CD4-positive, alpha-beta memory T cell (primary cell): ENCODE measurements at regions not wholly inside any gene's neighbourhood (a gene's known extent, or its start where the extent isn't known, plus 50 kb on each side); places are given as distances from the start of the nearest gene placed in this dataset.

Experiments used
- CTCF ChIA-PET: fragments of 350-600 bp; sonication (Branson Sonifier 250); formaldehyde crosslinking; loops from one replicate; lab custom pipeline; 2021; ENCODE audit warnings: inconsistent platforms; ENCODE audit not compliant: partially characterized antibody; lab: Charles Lee
- POLR2A ChIA-PET: fragments of 350-600 bp; sonication (Branson Sonifier 250); formaldehyde crosslinking; loops from one replicate; lab custom pipeline; 2021; ENCODE audit not compliant: partially characterized antibody; lab: Charles Lee
- DNase-seq, 5 donors: peaks; one replicate each; pipeline versions ENCODE4 v3.0.0 to v3.0.0-alpha.2; 2020 to 2022; ENCODE audit warnings: mixed read lengths in 1 of 5
- H3K27ac ChIP-seq: one replicate; pipeline ENCODE4 v1.7.0; 2013; ENCODE audit warnings: low read depth, low read length
- H3K27me3 ChIP-seq: 2 replicates; pipeline ENCODE4 v1.7.0; 2013; ENCODE audit warnings: mild to moderate bottlenecking, low read length, moderate library complexity; ENCODE audit not compliant: insufficient read depth
- H3K36me3 ChIP-seq: 2 replicates; pipeline ENCODE4 v1.7.0; 2013; ENCODE audit warnings: mild to moderate bottlenecking, low read length, moderate library complexity; ENCODE audit not compliant: insufficient read depth
- H3K4me1 ChIP-seq: 2 replicates; pipeline ENCODE4 v1.7.0; 2013; ENCODE audit warnings: mild to moderate bottlenecking, low read length, moderate library complexity; ENCODE audit not compliant: insufficient read depth
- H3K4me3 ChIP-seq, 2 donors: one replicate each; pipeline ENCODE4 v1.7.0; 2013; ENCODE audit warnings: low read length in 2 of 2, mild to moderate bottlenecking in 1 of 2
- H3K9me3 ChIP-seq, 2 donors: one replicate each; pipeline ENCODE4 v1.7.0; 2013; ENCODE audit warnings: low read length in 2 of 2, control low read depth in 1 of 2; ENCODE audit not compliant: control insufficient read depth in 1 of 2
- H3K27ac Mint-ChIP-seq, 7 donors: one replicate each; pipeline ENCODE4 v1.8.0; 2020 to 2021; ENCODE audit warnings: mixed read lengths in 7 of 7, mild to moderate bottlenecking in 6 of 7, inconsistent platforms in 3 of 7, moderate library complexity in 3 of 7
- H3K27me3 Mint-ChIP-seq, 2 donors: one replicate each; pipeline ENCODE4 v1.8.0; 2020 to 2021; ENCODE audit warnings: mixed read lengths in 2 of 2
- H3K36me3 Mint-ChIP-seq, 2 donors: one replicate each; pipeline ENCODE4 v1.8.0; 2020 to 2021; ENCODE audit warnings: mixed read lengths in 2 of 2, inconsistent platforms in 1 of 2, mild to moderate bottlenecking in 1 of 2
- H3K4me1 Mint-ChIP-seq, 4 donors: one replicate each; pipeline ENCODE4 v1.8.0; 2020 to 2021; ENCODE audit warnings: mixed read lengths in 4 of 4, mild to moderate bottlenecking in 1 of 4
- H3K4me3 Mint-ChIP-seq, 8 donors: one replicate each; pipeline ENCODE4 v1.8.0; 2020 to 2021; ENCODE audit warnings: mixed read lengths in 8 of 8, mild to moderate bottlenecking in 7 of 8, moderate library complexity in 6 of 8, inconsistent platforms in 3 of 8
- H3K9me3 Mint-ChIP-seq, 8 donors: one replicate each; pipeline ENCODE4 v1.8.0; 2020 to 2021; ENCODE audit warnings: mixed read lengths in 8 of 8, mild to moderate bottlenecking in 5 of 8, inconsistent platforms in 3 of 8, moderate library complexity in 1 of 8
- intact Hi-C: fragments of 100-400 bp; cut with micrococcal nuclease; formaldehyde crosslinking; loops from one replicate; pipeline ENCODE4 v1.15.1; 2023

DNA sequence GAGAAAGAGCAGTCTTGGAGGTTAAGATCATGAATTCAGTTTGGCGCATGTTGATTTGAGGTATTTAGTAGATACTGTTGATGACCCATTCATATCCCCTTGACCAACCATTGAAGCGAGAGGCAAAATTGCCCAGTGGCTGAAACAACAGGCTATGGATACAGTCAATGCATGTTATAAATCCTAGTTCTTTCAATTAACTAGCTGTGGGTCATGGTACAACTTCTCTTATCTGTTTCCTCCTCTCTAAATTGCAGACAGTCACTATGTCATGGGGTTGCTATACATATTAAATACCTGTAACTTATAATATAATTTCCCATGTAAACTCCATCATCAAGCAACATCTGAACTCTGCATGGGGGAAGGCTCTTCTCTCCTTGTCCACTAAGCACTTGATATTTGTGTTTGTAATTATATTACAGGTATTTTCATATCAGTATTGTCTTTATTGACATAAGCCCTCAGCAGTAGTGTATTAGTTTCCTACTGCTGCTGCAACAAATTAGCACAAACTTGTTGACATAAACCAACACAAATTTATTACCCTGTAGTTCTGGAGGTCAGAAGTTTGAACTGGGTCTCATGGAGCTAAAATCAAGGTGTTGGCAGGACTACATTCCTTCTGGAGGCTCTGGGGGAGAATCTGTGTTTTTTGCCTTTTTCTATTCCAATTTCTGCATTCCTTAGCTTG, 61.7 kb upstream of the ACTR3 start:
- Mint-ChIP-seq H3K9me3 (no peaks in the 10 kb centered on the region), H3K27ac (no peak overlapping the region), H3K4me1 (no peaks in the 10 kb centered on the region), H3K4me3 (no peak overlapping the region), H3K27me3 (no peaks in the 10 kb centered on the region), H3K36me3 (peaks cover 0 to 45% of the 10 kb centered on the region in 2 donors)
- DNase-seq: no peak
- POLR2A ChIA-PET: no interaction called here
- intact Hi-C loops: no loop called here
- H3K27ac ChIP-seq: no peak overlapping the region
- no peak overlapping the region for H3K4me3 ChIP-seq
- no peaks in the 10 kb centered on the region for H3K36me3 ChIP-seq
- CTCF ChIA-PET: interaction anchor here (0.8 to 1.3 kb wide), 2 partner anchors 9 to 15 kb away, joined by 3 read pairs; no protein-coding TSS in a partner anchor
- H3K9me3 ChIP-seq: no peaks in the 10 kb centered on the region
- no peaks in the 10 kb centered on the region for H3K4me1 ChIP-seq
- no peaks in the 10 kb centered on the region for H3K27me3 ChIP-seq

DNA sequence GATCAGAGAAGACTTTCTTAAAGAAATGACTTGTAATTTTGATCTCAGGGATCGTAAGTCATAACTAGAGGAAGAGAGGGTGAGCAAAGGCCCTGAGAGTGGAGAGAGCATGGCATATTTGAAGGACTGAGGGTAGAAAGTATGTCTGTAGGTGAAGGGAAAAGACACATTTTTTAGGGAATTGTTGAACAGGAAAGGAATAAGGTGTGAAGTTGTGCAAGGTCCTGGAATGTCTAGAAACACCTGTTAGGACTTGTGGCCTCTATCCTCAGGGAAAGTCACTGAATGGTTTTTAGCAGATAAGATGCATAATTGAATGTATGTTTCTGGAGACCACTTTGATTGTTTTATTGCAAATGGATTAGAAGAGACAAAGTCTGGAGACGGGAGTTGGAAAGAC, 62.5 kb upstream of the ACTR3 start:
- POLR2A ChIA-PET: no interaction called here
- no peak for DNase-seq
- intact Hi-C loops: no loop called here
- no peaks in the 10 kb centered on the region for H3K27me3 Mint-ChIP-seq
- Histone ChIP-seq H3K27me3 (no peaks in the 10 kb centered on the region), H3K9me3 (no peaks in the 10 kb centered on the region), H3K36me3 (no peaks in the 10 kb centered on the region), H3K4me1 (no peaks in the 10 kb centered on the region), H3K4me3 (no peak overlapping the region), H3K27ac (no peak overlapping the region)
- CTCF ChIA-PET: no interaction called here
- H3K36me3 Mint-ChIP-seq: peaks cover 0 to 45% of the 10 kb centered on the region in 2 donors
- peak overlapping the region in 1 of 7 donors; percentile 5 for H3K27ac Mint-ChIP-seq
- H3K4me1 Mint-ChIP-seq: no peaks in the 10 kb centered on the region
- H3K4me3 Mint-ChIP-seq: no peak overlapping the region
- H3K9me3 Mint-ChIP-seq: no peaks in the 10 kb centered on the region

DNA sequence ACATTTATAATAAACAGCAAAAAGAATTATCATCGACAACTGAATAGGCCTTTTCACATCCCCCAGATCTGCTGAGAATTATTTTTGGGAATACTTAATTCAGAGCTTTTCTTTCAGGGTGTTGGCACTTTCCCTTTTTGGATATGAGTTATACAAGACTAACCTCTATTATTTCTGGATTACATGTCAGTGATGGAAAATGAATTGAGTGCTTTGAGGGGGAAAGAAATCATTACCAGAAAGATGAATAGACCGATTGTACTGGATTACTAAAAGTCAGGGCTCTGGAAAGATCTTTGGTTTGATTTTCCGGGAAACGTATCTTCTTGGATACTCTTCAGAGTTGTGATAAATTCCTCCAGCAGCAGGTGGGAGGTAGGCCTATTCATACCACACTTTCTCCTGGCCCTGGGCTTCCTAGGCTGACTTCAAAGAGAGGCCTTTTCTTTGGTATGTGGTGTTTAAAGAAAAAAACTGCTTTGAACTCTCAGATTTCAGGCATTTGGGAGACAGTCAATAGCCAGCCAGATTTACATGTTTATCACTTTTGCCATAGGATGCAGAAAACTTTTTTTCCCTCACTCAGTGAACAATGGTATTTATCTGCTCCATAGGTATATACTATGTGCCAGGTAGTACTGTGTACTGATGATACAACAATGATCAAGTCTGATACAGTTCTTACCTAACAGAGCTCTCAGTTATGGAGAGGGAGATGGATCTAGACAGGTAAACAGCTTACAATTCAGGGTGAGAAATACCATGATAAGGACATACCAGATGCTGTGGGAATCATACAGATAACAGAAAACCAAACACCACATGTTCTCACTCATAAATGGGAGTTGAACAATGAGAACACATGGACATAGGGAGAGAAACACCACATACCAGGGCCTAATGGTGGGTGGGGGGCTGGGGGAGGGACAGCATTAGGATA, 63.3 kb upstream of the ACTR3 start:
- Histone ChIP-seq H3K4me3 (no peak overlapping the region), H3K27me3 (no peaks in the 10 kb centered on the region), H3K9me3 (no peaks in the 10 kb centered on the region), H3K27ac (no peak overlapping the region), H3K4me1 (no peaks in the 10 kb centered on the region), H3K36me3 (no peaks in the 10 kb centered on the region)
- Mint-ChIP-seq H3K27me3 (no peaks in the 10 kb centered on the region), H3K4me1 (no peaks in the 10 kb centered on the region), H3K27ac (no peak overlapping the region), H3K4me3 (no peak overlapping the region), H3K36me3 (peaks cover 0 to 41% of the 10 kb centered on the region in 2 donors), H3K9me3 (no peaks in the 10 kb centered on the region)
- CTCF ChIA-PET: no interaction called here
- intact Hi-C loops: no loop called here
- POLR2A ChIA-PET: no interaction called here
- no peak for DNase-seq

DNA sequence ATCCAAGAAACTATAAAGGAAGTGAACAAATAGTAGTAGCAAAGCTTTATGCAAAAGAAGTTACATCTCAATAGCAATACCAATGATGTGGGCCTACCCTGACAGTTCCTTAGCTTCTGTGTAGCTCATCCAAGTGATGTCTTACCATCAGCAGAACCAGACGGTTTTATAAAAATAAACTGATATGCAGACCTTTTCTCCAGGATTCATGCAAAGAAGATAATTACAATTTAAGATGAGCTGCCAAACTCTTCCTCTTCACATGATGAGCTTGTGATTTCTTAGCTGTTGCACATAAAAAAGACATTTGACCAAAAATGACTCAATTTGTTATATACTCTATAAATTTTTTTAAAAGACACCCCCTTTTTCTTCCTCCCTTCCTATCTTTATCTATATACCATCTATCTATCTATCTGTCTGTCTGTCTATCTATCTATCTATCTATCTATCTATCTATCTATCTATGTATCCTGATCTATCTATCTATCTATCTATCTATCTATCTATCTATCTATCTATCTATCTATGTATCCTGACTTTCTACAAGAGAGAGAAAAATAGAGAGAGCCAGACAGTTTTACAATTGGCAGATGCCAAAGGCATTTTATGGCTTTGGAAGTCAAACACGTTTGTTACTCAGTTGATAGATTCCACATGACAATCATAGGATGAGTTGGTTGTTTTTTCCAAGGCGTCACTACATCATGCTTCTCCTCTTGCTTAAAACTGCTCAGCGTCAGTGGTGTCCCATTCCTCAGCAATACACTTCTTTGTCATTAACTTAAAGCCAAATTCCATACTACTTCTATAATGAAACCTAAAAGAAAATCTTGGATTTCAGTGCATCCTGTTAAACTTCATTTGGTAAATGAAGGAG, 65.9 kb upstream of the ACTR3 start:
- ChIA-PET POLR2A (no interaction called here), CTCF (no interaction called here)
- no peaks in the 10 kb centered on the region for H3K36me3 ChIP-seq
- Mint-ChIP-seq H3K27me3 (no peaks in the 10 kb centered on the region), H3K4me3 (no peak overlapping the region), H3K36me3 (peaks cover 0 to 22% of the 10 kb centered on the region in 2 donors), H3K9me3 (no peaks in the 10 kb centered on the region), H3K27ac (no peak overlapping the region), H3K4me1 (no peaks in the 10 kb centered on the region)
- intact Hi-C loops: no loop called here
- no peaks in the 10 kb centered on the region for H3K27me3 ChIP-seq
- no peak overlapping the region for H3K4me3 ChIP-seq
- DNase-seq: no peak
- no peaks in the 10 kb centered on the region for H3K9me3 ChIP-seq
- no peaks in the 10 kb centered on the region for H3K4me1 ChIP-seq
- H3K27ac ChIP-seq: no peak overlapping the region

DNA sequence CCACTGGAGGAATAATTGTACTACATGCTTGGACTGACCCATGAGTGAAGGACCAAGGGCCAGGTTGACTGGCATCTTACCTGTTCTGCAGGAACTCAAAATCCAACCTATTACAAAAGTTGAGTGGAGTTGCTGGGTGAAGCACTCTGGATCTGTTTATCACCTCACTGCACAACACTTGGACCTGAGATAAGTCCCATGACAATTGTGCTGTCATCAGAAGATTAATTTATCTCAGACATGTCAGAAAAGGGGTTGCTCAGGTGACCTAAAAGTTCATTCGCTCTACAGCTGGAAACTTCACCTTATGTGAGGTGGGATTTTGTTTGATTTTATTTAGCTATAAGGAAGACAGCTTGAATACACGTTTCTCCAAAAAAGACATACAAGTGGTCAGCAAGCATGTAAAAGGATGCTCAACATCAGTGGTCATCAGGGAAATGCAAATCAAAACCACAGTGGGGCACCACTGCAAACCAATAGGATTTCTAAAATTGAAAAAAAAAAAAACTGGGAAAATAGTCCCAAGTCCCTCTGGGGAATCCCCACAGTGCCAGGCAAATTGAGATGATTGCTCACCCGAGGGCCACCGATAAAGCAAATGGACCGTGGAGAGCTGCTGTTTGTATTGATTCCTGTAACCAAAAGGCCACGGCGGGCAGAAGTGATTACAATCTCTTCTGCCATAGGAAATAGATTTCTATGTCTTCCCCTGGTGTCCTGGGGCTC, 65.8 kb upstream of the SLC35F5 start:
- H3K27ac ChIP-seq: no peak overlapping the region
- Mint-ChIP-seq H3K4me1 (no peaks in the 10 kb centered on the region), H3K36me3 (peaks cover 0 to 15% of the 10 kb centered on the region in 2 donors), H3K9me3 (no peaks in the 10 kb centered on the region), H3K27me3 (no peaks in the 10 kb centered on the region), H3K27ac (no peak overlapping the region), H3K4me3 (no peak overlapping the region)
- ChIA-PET POLR2A (no interaction called here), CTCF (no interaction called here)
- no peak overlapping the region for H3K4me3 ChIP-seq
- intact Hi-C loops: no loop called here
- H3K27me3 ChIP-seq: no peaks in the 10 kb centered on the region
- H3K9me3 ChIP-seq: no peaks in the 10 kb centered on the region
- H3K36me3 ChIP-seq: no peaks in the 10 kb centered on the region
- no peaks in the 10 kb centered on the region for H3K4me1 ChIP-seq
- no peak for DNase-seq

DNA sequence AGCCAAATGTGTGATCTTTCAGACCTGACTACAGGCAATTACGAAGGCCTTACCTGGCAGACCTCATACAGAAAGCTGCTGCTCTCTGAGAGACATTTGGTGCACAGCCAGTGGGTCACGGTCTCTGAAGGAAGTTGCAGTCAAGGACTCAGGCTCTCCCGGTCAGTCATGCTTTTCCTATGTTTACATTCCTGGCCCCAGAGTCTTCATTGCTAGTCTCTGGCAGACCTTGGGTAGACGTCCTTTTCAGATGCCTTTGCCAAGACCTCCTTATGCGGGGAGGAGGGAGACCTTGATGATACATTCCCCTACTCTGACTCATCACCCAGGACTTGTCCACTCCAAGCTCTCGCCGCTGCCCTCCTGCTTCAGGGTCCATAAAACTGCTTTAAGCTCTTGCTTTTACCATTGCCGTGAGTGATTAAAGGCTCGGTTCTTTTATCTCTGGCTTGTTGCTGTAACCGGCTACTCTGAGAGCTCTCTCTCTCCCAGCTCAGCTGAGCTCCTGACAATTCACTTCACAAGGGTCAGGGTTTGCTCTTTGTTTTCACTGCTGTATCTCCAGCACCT, 62.0 kb upstream of the SLC35F5 start:
- intact Hi-C loops: no loop called here
- no peaks in the 10 kb centered on the region for H3K36me3 ChIP-seq

More for the DNA sequence above, 62.0 kb upstream of the SLC35F5 start:
- Mint-ChIP-seq H3K36me3 (no peaks in the 10 kb centered on the region), H3K27ac (no peak overlapping the region), H3K4me3 (no peak overlapping the region), H3K4me1 (no peaks in the 10 kb centered on the region), H3K9me3 (no peaks in the 10 kb centered on the region), H3K27me3 (peaks cover 0 to under 1% of the 10 kb centered on the region in 2 donors)
- Histone ChIP-seq H3K4me1 (no peaks in the 10 kb centered on the region), H3K9me3 (no peaks in the 10 kb centered on the region), H3K27me3 (no peaks in the 10 kb centered on the region), H3K4me3 (no peak overlapping the region), H3K27ac (no peak overlapping the region)
- CTCF ChIA-PET: no interaction called here
- no peak for DNase-seq
- POLR2A ChIA-PET: no interaction called here
